Heart left ventricle (tissue), 16 donors: ENCODE measurements at regions not wholly inside any gene's neighbourhood (a gene's known extent, or its start where the extent isn't known, plus 50 kb on each side); places are given as distances from the start of the nearest gene placed in this dataset.

Experiments
- ATAC-seq, 4 donors: fragments of 200-7000 bp; cut with Tn5 transposase; one replicate each; pipeline ENCODE4 v1.9.1; 2020 to 2022; ENCODE audit warnings: moderate library complexity in 4 of 4, mild to moderate bottlenecking in 3 of 4, moderate number of reproducible peaks in 1 of 4
- DNase-seq, 5 donors: peaks; one replicate each; pipeline ENCODE4 v3.0.0-alpha.2; 2020
- H3K27ac ChIP-seq, 12 donors: fragments of 200-600 bp; sonication (generic) in 4 of 12; one replicate each; pipeline versions ENCODE4 v1.5.0 to v1.8.0; 2016 to 2022; ENCODE audit warnings: mild to moderate bottlenecking in 2 of 12
- H3K27me3 ChIP-seq, 9 donors: fragments of 200-600 bp; sonication (generic) in 2 of 9; one replicate each; pipeline versions ENCODE4 v1.5.1 to v1.8.0; 2016 to 2022; ENCODE audit warnings: mild to moderate bottlenecking in 3 of 9
- H3K36me3 ChIP-seq, 9 donors: fragments of 200-600 bp; sonication (generic) in 2 of 9; one replicate each; pipeline versions ENCODE4 v1.5.0 to v1.8.0; 2018 to 2022; ENCODE audit warnings: mild to moderate bottlenecking in 2 of 9
- H3K4me1 ChIP-seq, 12 donors: fragments of 200-600 bp; sonication (generic) in 4 of 12; one replicate each; pipeline versions ENCODE4 v1.5.0 to v1.8.0; 2016 to 2022; ENCODE audit warnings: mild to moderate bottlenecking in 3 of 12
- H3K4me3 ChIP-seq, 12 donors: fragments of 200-600 bp; sonication (generic) in 4 of 12; one replicate each; pipeline versions ENCODE4 v1.5.0 to v1.8.0; 2017 to 2022; ENCODE audit warnings: mild to moderate bottlenecking in 9 of 12, moderate library complexity in 4 of 12
- H3K9me3 ChIP-seq, 12 donors: fragments of 200-600 bp; sonication (generic) in 4 of 12; one replicate each; pipeline versions ENCODE4 v1.5.0 to v1.8.0; 2016 to 2022; ENCODE audit warnings: mild to moderate bottlenecking in 1 of 12
- CTCF ChIP-seq, 12 donors: fragments of 200-600 bp; sonication (generic) in 4 of 12; IDR thresholded peaks; one replicate each; pipeline versions ENCODE4 v1.5.0 to v1.8.0; 2018 to 2022; ENCODE audit warnings: antibody characterized with exemption in 12 of 12, mild to moderate bottlenecking in 5 of 12
- POLR2A ChIP-seq, 2 donors: fragments of 450-650 bp; IDR thresholded peaks; one replicate each; pipeline ENCODE4 v1.6.1; 2017; ENCODE audit warnings: antibody characterized with exemption in 2 of 2, mild to moderate bottlenecking in 2 of 2, moderate library complexity in 2 of 2
- WGBS, 4 donors: extraction: QIAGEN DNeasy Blood & Tissue Kit in 2 of 4; methylation state at CpG; one replicate each; pipeline versions ENCODE4 v1.1.5 to v1.1.7; 2013 to 2018; 5-methylcytosine and 5-hydroxymethylcytosine counted together
- intact Hi-C, 10 donors: fragments of 100-400 bp; cut with DNase I; formaldehyde crosslinking; loops; one replicate each; pipeline versions ENCODE4 v1.11.1 to v1.14.2; 2022
- donor health status: ischemic (EF 13 %, LVEDD 7.1; RV severe dilation, severe dysfunction).
- donor health status: healthy with polysubstance abuse.
- donor health status: DM: no; HTN: yes; CAD: no.
- donor health status: DM: no; HTN: no; CAD: no.
- donor health status: ischemic (EF 25% LVEDD 6.9; RV normal size, moderate dysfunction).
- donor health status: ischemic (EF 25% LVEDD 5.7; RV mildly dilated, moderate dysfunction).
- donor health status: healthy.
- donor health status: DM: yes; HTN: yes; CAD: no.
- donor health status: ischemic (EF 35%, LVEDD 5.7; RV mildly dilated, moderate dysfunction).
- donor health status: nonischemic (EF 11% LVEDD 7.7; RV severe dilation, severe dysfunction).
- donor health status: DM: yes; HTN: yes; CAD: no.
- donor health status: PGD.
- donor health status: ischemic (EF 29% LVEDD 5.4; RV normal size, mild dysfunction).
- donor health status: nonischemic (EF 23%, LVEDD 6.1; RV moderate dilation, normal function).

GRCh38 chr3:106036696-106037095 lies 167.9 kb upstream of the CBLB start:
- intact Hi-C loops, result no loop called here
- ATAC-seq (no peak), DNase-seq (no peak)
- H3K4me1 ChIP-seq, result peaks cover 0 to 5% (median 0%) of the 10 kb centered on the region in 12 donors
- H3K36me3 ChIP-seq, result no peaks in the 10 kb centered on the region
- 67 to 90% (median 77%) methylated on average over 1 of the region's 1 CpG for WGBS, 4 donors
- no peak overlapping the region for H3K4me3 ChIP-seq
- peaks cover 0 to 16% (median 9%) of the 10 kb centered on the region in 12 donors for H3K9me3 ChIP-seq
- no peaks in the 10 kb centered on the region for H3K27me3 ChIP-seq
- H3K27ac ChIP-seq, result no peak overlapping the region
- TF ChIP-seq CTCF (IDR thresholded peaks at IDR 0.05) (no peak), POLR2A (IDR thresholded peaks at IDR 0.05) (no peak)

- Histone ChIP-seq H3K27me3 (no peaks in the 10 kb centered on the region), H3K27ac (no peak overlapping the region), H3K4me3 (no peak overlapping the region), H3K36me3 (no peaks in the 10 kb centered on the region), H3K4me1 (no peaks in the 10 kb centered on the region), H3K9me3 (no peaks in the 10 kb centered on the region)
- DNase-seq (no peak), ATAC-seq (no peak)
- intact Hi-C loops, result no loop called here
- TF ChIP-seq CTCF (IDR thresholded peaks at IDR 0.05) (no peak), POLR2A (IDR thresholded peaks at IDR 0.05) (no peak)
- WGBS, 4 donors, result 91 to 99% (median 94%) methylated on average over 2 of the region's 2 CpGs
These were observed 178.4 kb upstream of the CBLB start for GRCh38 chr3:106047221-106047620.

- intact Hi-C loops, result no loop called here
- ATAC-seq (no peak), DNase-seq (no peak)
- Histone ChIP-seq H3K4me3 (no peak overlapping the region), H3K27me3 (no peaks in the 10 kb centered on the region), H3K36me3 (no peaks in the 10 kb centered on the region), H3K4me1 (no peaks in the 10 kb centered on the region), H3K9me3 (no peaks in the 10 kb centered on the region), H3K27ac (no peak overlapping the region)
- WGBS, 4 donors, result 89 to 95% (median 90%) methylated on average over 2 of the region's 2 CpGs
- TF ChIP-seq CTCF (IDR thresholded peaks at IDR 0.05) (no peak), POLR2A (IDR thresholded peaks at IDR 0.05) (no peak)
These were observed 180.2 kb upstream of the CBLB start for GRCh38 chr3:106048946-106049481.

GRCh38 chr3:106049821-106050220 lies 181.0 kb upstream of the CBLB start:
- no peaks in the 10 kb centered on the region for H3K27me3 ChIP-seq
- H3K4me1 ChIP-seq, result no peaks in the 10 kb centered on the region
- TF ChIP-seq CTCF (IDR thresholded peaks at IDR 0.05) (no peak), POLR2A (IDR thresholded peaks at IDR 0.05) (no peak)
- DNase-seq, result no peak
- H3K4me3 ChIP-seq, result no peak overlapping the region
- no peak overlapping the region for H3K27ac ChIP-seq
- H3K9me3 ChIP-seq, result no peaks in the 10 kb centered on the region
- ATAC-seq, result no peak
- intact Hi-C loops, result no loop called here
- no peaks in the 10 kb centered on the region for H3K36me3 ChIP-seq
